Fibroblast of skin of back (primary cell): ENCODE measurements at regions not wholly inside any gene's neighbourhood (a gene's known extent, or its start where the extent isn't known, plus 50 kb on each side); places are given as distances from the start of the nearest gene placed in this dataset.

Source experiments
- DNase-seq: peaks from one replicate; pipeline ENCODE4 v3.0.0-alpha.2; 2013

- no peak for DNase-seq
These were observed 523.8 kb upstream of the SETBP1 start for GRCh38 chr18:44156776-44157335.

GRCh38 chr18:44170208-44170880 lies 510.3 kb upstream of the SETBP1 start:
- peak; percentile 35 for DNase-seq

DNA sequence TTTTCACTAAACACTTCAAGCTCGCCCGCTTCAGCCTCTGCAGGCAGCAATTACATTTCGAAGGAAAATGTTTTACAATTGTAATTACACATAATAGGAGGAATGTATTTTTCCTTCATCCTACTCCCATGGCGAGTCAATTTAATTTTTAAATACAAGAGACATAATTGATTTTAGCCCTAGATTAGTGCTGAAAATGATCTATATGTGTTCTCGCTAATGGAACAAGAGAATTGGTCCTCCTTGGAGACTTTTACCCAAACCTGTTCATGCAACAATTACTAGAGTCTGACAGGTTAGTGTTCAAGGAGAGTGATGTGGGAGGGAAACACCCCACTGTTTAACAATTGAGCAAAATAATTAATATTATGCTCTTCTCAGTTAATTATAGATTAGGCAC lies 509.4 kb upstream of the SETBP1 start:
- no peak for DNase-seq

DNA sequence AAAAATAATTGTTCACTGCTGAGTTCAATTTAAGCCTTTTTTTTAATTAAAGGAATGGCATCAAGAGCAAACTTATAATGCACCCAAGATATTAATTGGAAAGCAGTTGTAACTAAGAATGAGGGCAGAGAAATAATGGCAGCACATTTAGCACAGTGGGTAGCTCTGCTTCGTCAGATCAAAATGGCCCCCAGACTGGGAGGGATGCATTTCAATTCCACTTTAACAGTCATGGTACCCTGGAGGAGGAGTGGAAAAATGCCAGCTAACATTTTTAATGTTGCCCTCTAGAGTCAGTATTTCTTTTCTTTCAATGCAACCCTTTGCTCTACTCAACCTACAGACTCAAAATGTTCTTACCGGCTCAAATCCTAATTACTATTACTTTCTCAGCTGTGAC lies 504.8 kb upstream of the SETBP1 start:
- DNase-seq: no peak

GRCh38 chr18:44178476-44178875 lies 502.2 kb upstream of the SETBP1 start:
- peak; percentile 30 for DNase-seq

GRCh38 chr18:44179693-44180092 lies 501.0 kb upstream of the SETBP1 start:
- DNase-seq: no peak

DNA sequence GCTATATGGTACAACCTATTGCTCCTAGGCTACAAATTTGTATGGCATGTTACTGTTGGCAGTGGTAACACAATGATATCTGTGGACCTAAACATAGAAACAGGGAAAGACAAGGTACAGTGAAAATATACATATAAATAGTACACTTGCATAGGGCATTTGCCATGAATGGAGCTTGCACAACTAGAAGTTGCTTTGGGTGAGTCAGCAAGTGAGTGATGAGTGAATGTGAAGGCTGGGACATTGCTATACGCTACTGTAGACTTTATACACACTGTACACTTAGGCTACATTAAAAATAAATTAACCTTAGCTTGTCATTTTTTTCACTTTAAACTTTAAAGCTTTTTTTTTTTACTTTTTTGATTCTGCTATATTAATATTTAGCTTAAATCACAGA lies 500.0 kb upstream of the SETBP1 start:
- DNase-seq: peak; percentile 52

DNA sequence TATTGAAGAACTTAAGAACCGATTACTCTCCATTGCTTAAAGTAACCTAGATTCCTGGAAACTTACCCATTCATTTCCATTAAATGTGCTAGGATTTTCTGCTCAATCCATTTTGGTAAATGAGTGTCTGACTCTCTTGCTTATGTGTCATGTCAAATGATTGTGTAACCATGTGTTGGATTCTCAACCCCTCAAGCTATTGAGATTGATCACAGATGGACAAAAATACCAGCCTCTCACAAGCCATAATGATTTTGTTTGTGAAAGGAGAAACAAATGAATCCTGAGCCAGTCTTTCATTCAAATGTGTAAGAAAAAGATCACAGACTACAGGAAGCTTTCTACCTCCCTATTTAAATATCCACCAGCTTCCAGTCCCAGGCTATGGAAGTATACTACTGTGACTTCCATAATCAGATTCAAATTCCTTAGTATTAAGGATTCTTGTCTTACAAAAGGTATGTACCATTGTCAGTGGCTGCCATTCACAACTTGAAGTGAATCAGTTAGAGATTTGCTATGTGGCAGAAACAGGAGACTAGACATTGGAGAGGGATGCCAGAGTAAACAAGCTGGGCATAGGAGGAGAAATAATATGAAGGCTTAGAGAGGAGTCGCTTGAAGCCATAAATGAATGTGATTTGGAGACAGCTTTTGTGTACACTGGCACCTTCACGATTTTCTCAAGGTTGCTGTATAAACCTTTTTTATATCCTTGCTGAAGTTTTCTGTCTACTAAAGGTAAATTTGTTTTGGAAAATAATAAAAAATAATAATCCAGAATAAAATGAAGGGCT lies 498.5 kb upstream of the SETBP1 start:
- no peak for DNase-seq

DNA sequence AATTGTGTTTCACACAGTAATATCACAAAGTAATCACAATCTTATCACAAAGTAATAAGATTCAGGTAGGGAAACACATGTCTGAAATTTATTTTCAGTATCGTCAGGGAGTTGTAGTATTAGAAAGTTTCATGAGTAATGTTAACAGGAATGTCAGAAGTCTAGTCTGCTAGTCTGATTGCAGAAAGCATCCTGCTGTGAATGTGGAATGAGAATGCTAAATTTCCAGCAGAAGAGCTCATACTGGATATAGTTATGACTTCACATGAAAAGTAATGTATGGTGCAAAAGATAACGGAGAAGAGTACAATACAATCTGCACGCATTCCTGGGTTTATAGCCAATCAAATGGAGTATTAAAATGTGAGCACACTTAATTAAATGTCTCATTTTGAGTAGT lies 494.7 kb upstream of the SETBP1 start:
- peak; percentile 84 for DNase-seq

DNA sequence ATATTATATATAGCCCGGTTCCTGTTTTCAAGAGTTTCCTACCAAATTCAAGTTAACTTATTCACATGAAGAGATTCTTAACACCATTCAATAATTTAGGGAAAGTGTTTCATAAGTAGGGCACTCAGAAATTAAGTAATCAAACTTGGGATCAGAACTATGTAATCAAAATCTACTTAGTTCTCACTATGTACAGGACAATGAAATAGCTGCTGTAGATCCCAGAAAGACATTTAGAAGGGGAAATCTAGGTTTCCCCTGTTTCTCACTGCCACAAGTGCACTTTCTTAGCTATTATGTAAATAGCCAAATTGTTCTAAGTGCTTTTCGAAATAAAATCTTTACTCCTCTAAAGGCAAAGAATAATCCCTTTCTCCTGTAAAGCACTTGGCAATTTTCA lies 493.6 kb upstream of the SETBP1 start:
- no peak for DNase-seq

DNA sequence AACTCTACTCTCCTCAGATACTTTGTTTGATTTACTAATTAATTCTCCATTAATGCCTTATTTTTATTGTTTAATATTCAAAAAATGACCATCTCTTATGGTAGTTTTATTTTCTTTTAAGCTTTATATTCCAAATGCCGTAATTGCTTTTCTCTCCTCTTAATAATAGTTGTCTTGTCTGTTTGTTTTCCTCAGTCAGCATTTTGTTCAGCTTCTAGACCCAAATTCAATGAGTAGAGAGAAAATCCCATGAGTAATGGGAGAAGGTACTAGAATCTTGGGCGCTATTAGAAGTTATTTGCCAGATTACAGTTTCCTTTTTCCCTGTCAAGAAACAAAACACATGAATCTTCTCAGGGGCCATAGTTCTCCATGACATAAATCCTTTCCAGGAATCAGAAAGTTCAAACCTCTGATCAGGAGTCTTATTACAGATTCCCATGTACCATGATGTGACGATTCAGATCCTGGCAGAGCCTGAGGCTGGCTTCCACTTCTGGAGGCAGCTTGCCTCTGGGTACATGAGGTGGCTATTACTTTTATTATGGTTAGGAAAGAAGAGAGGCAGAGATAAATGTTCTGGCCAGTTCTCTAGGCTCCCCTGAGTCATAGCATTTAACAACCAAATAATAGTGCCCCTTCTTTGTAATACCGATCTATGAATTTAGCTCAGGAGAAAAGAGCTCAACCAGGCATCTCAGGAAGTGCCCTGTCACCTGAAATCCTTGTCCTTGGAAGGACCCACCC lies 485.1 kb upstream of the SETBP1 start:
- no peak for DNase-seq

DNA sequence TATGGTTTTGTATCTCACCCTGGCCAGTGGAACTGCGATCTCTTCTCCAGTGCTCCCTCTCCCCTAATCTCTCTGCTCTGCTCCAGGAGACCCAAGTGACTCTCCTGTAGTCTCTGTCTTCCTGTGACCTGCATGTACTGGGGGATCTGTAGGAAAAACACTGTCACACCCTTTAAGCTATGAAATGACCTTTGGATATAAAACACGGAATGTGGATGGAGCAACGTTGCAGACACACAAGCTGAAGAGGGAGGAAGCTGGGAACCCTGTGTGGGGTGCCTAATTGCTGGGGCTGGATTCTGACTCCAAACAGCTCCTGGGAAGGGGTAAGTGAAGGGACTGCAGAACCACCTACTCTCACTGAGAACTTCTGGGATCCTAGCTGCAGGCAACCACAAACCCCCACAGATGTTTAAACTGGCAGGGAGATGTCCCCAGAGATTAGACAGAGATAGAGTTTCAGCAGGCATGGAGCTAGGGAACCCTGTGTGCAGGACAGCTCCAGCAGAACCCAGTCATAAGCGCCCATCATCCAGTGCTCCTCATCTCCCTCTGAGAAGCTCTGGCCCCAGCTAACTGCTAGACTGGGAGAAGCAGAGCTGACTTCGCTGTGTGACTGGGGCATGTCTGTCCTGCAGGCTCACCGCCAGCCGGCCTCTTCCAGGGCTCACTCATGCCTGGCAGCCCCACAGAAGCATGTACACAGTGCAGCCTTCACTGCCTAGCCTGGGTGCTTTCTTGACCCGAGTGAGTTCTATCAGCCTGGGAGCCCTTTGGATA lies 482.7 kb upstream of the SETBP1 start:
- peak; percentile 69 for DNase-seq

GRCh38 chr18:44198612-44199284 lies 481.9 kb upstream of the SETBP1 start:
- DNase-seq: no peak

DNA sequence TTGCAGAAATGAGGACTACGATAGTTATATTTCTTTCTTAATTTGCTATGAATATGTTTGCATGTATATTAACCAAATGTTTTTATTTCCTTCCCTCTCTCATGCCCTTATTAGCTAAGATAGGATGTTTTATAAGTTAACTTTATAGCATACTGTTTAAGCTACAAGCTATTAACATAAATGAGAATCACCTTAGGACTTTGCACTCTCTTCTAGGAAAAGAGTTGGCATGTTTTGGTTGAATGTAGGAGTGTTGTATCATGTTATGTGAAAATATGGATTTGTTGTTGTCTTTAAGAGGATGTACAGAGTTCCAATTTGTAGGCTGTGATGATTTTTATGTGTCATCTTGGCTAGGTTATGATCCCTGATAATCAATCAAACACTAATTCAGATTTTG lies 467.4 kb upstream of the SETBP1 start:
- no peak for DNase-seq

DNA sequence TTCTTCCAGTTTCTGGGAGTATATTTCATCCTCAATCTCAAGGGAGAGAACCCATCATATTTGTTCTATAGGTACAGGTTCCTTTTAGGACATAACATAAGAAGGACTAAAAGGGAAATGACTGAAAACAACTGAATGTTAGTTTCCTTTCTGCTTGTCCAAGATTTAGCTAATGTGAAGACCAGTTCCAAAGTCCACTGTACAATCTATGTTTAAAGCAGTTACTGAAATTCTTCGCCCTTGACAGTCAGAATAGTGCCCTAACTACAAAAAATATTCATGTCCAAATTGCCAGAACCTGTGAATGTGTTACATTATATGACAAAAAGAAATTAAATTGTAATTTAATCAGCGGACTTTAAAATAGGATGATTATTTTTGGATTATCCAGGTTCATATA lies 466.3 kb upstream of the SETBP1 start:
- no peak for DNase-seq

DNA sequence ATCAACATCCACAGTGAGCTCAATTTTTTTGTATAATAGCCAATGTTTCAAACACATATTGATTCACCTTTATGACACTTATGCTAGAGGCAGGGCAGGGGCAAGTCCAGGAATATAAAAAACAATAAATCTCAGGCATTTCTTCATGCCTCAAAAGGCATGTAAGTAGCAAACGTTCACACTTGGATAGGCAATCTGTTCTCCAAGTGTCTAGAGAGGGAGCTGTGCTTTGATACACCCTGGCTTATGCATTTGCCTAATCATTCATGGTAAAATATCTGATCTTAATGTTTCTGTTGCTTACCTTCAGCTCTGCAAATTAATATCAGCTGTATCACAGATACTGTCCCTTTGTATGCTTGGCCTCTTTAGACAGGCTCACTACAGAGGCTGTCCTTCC lies 464.5 kb upstream of the SETBP1 start:
- DNase-seq: no peak

GRCh38 chr18:44227501-44227900 lies 453.2 kb upstream of the SETBP1 start:
- DNase-seq: no peak

GRCh38 chr18:44229693-44230108 lies 451.0 kb upstream of the SETBP1 start:
- DNase-seq: peak; percentile 62

DNA sequence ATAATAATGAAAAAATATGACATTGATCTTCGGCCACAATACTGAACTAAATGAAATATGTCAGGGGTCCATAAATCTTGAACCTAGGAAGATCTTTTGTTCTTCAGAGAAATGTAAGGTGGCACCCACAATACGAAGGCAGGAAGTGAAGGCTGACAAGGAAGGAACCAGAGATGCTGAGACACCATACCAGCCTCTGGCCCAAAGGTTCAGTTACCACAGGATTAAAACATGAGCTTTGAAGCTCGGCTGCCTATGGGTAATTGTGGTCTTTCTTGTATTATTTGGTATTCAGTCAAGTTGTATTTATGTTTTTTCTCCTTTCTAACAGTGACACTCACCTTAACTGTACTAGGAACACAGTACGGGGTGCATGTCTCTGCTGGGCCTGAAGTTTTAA lies 448.8 kb upstream of the SETBP1 start:
- no peak for DNase-seq

DNA sequence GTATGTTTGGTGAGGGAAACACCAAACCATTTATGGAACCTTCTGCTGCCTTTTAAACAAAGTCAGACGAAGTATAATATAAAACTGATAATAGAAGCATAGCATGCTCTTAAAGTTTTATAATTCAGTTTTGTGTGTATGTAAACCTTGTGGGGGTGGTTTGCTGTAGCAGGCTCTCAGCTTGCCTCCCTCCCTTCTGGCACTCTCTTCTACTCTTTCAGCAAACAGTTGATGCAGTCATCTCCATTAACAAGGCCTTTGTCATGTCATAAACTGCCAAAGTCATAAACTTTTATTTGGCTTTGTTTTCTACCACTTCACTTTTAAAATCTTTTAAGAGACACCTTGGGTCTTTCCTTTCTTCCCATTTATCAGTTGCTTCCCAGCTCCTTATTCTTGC lies 448.2 kb upstream of the SETBP1 start:
- no peak for DNase-seq

DNA sequence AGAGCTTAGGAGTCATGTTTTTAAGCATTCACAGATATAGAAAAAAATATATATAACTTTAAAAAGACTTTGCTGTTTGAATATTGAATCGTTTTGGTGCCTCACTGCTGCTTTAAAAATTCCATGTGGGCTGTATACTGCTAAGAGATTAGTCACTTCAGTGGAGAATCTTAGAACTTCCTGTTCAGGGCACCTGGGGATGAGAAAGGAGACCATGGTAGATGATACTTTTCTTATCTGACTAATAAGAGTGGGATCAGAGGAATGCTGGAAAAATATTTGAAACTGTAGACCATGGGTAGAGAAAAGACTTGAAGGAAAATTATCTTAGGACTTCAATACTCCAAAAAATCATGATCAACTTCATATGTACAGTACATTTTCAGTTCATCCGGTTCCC lies 442.2 kb upstream of the SETBP1 start:
- DNase-seq: peak; percentile 46

GRCh38 chr18:44238911-44239310 lies 441.8 kb upstream of the SETBP1 start:
- DNase-seq: no peak
